ENCODE measurements at regions not wholly inside any gene's neighbourhood (a gene's known extent, or its start where the extent isn't known, plus 50 kb on each side); places are given as distances from the start of the nearest gene placed in this dataset.
"Not testable (repeated sequence)": the region's sequence is repeated elsewhere in the genome, so short reads cannot be mapped to it uniquely, and the experiment has no call there.

DNA sequence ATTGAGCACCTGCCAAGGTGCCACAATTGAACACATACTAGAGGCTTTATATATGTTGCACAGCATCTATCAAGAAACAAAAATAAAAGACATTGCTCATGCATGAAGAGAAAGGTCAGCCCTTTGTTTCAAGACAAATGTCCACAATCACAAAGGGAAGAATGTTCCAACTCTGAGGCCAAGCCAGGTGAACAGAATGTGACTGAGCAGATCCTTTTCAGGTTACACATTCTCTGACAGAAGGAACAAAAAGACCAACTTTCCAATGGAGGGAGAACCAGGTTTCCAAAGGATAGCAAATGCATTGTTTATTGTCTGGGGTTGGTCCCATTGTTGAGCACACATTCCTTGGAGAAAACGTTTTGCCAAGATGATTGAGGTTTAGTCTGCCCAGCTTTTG lies 50.2 kb upstream of the FAM174B start:
- DNase-seq = no peak

DNA sequence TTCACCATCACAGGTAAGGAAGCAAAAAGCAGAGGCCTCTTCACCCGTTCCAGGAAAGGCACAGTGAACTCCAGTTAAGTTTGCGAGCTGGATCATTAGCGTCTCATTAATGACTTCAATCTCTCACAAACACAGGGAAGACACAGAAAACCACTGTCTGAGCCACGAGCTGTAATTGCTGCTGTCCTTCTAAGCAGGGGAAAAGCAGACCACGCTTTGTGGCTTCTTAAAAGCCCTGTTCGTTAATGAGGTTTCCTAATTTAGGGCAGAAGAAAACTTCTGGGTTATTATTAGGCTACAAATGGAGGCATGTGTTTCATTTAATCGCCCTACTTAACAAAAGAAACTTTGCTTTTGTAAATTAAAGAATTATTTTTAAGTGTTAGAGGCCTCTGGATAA lies 50.6 kb upstream of the FAM174B start:
- no peak for DNase-seq

DNA sequence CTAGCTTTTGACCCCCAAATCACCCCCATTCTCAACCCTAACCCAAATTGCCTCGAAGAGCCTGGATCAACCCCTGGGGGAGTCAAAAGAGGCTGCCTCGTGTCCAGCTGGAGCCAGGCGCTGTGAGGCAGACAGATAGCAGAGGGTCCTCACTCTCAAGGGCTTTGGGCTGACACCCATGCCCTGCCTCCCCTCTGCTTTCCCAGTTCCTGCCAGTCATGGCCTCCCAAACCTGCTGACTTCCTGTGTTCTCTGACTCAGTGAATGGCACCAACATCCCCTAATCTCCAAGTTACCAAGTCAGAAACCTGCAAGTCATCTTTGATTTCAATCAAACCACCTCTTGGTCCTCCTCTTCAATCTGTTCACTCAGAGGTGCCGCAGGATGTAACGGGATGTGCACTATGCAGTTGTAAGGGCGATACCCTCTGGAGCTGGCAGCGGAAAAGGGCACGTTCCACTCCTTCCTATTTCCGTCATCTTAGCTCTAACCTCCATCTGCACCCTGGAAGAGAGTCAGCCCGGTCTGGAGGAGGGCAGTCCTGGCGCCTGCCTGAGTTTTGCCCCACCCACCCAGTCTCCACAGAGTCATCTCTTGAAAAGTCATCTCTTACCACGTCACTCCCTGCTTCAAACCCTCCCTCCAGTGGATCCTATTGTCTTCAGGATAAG lies 52.4 kb upstream of the FAM174B start:
- DNase-seq = no peak

DNA sequence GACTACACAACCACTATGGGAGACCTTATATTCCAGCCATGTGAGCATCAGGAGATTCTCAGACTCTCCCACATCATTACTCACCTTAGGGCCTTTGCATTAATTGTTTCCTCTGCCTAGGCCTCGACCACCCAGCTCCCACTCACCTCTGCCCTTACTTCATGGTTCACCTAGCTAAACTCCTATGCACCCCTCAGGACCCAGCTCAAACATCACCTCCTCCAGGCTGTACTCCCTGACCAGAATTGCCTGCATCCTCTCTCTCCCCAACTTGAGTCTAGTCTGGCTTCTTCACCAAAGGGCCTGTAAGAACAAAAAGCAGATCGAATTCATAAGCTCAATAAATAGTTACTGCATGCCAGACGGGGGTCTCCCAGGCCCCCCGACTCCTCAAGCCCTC lies 53.1 kb upstream of the FAM174B start:
- DNase-seq = no peak

DNA sequence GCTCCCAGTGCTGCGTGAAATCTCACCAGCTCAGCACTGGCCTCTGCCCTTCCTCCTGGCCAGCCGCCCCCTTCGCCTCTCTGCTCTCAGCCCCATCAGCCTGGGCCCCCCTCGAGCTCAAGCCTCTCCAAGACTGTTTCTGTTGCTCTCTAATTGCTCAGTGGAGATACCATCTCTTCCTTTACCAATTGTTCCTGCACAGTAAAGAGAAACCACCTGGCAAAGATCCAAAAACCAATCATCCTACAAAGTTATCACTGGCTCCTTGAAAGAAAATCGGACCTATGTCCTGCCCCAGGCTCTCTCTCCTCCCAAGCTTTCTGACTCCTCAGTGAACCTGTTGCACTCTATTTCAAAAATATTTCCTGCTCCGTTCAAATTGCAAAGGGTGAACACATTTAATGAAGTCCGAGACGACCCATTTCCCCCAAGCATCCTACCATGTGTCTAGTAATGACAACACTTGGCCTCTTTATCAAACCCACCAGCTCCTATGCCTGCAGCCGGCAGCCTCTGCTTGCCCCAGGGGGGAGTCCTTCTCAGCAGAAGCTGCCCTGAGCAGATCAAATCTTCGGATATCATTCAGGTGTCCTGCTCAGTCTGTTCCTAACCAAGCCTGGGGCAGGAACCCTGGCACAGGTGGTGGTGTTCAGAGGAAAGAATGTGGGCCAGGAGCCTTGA lies 53.7 kb upstream of the FAM174B start:
- DNase-seq = no peak

DNA sequence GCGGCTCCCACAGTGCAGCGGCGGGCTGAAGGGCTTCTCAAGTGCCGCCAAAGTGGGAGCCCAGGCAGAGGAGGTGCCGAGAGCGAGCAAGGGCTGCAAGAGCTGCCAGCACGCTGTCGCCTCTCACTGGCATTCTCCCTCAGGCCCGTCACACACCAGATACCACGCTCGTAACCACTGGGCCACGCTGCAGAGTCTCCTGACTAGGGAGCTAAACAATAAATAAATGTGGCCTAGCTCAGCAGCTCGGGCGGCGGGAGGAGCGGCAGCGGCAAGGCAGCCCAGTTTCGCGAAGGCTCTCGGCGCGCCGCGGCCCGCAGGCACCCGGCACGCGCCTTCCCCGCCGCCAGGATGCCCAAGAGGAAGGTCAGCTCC lies 55.9 kb upstream of the FAM174B start:
- DNase-seq = no peak

DNA sequence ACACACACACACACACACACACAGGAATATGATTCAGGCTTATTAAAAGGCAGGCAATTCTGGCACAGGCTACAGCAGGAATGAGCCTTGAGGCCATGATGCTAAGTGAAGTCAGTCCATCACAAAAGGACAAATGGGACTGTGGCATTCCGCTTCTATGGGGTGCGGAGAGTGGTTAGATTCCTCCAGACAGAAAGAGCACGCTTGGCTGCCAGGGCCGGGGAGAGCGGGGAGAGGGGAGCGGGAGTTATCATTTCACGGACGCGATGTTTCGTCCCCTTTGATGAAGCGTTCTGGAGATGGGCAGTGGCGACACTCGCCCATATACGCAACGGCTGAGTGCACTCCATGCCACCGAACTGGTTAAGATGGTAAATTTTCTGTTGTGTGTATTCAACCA lies 58.5 kb upstream of the FAM174B start:
- DNase-seq = no peak

DNA sequence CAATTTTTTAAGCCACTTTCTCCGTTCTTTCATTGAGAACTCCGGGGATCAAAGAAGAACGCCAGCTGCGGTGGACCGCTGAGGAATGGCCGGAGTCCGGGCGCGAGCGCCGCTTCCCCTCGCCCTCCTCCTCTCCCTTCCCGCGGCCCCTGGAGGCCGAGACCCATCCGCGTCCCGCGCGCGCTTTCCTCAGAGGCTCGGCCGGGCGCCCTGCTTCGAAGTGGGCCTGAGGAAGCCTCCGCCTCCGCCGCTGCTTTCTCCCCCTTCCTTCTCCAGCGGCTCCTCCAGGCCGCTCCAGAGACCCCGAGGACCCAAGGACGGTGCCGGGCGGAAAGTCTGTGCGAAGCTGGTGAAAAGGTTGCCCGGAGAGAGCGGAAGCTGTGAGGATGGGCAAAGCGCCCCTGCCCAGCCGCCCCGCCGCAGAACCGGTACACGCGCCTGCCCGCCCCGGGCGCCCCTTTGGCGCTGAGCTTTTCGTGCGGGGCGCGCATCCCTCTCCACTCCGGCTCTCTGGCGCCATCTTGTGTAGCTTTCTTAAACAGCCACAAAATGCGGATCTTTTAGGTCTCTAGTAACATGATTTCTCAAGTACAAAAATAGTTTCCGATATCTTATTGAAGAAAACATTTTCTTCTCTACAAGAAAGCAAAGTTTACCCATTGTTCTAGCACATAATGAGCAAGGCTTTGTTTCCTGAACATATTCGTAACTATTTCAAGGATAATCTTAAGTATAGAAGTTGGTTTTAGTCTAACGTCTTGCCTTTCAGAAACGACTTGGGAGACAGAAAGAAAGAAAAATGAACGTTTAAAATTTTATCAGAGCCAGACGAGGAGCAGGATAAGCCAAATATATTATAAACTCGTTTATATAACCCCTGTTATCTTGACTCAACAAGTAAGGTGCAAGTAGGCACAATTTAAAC lies 59.2 kb upstream of the FAM174B start:
- DNase-seq = peak; percentile 77

DNA sequence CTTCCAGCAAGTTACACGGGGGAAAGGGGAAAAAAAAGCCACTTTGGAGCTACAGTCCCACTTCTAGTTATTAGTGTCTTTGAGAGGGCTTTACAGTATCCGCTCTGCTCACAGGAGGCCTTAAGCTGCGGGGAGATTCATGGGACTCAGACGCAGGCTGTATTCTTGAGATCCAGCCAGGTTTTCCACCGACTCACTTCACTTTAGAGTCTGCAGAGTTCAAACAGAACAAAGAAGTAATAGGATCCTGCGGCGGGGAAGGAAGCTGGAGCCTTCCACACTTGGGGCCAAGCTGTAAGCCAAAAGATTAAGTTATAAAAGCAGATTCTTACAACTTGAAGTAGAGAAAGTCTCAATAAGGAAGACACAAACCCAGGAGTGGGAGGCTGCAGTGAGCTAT lies 60.2 kb upstream of the FAM174B start:
- no peak for DNase-seq

DNA sequence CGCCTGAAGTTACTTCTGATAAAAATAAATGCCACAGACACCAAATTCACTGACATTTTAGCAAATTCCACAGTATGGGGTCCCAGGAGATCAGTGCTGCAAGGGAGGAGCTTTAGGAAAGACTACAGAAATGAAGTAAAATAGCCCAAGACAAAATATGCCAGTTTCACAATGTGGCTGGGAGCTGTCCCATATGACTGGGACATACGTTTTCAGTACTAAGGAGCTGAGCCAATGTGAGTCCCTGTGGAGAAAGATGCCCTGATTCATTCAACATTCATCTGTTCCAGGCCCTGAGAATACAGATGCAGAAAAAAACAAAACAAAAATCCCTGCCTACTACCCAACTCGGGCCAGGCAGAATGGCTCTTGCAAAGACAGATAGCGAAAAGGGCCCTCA lies 63.4 kb upstream of the FAM174B start:
- no peak for DNase-seq

DNA sequence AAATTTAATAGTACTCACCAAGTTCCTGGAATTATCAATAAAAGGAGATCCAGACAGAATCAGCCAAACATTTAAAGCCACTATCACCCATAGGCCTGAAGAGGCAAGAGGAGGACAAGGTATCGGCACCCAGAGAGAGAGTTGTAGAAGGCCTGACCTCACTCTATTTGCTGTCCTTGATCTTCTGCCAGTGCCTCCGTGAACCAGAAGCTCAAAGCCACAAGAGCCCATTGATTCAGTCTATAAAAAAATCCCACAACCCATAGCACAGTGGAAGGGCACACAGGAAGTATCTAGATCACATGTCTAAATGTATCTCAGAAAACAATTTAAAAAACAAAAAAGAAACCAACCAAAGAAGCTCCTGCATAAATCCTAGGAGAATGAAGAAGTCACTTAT lies 68.6 kb upstream of the FAM174B start:
- no peak for DNase-seq

DNA sequence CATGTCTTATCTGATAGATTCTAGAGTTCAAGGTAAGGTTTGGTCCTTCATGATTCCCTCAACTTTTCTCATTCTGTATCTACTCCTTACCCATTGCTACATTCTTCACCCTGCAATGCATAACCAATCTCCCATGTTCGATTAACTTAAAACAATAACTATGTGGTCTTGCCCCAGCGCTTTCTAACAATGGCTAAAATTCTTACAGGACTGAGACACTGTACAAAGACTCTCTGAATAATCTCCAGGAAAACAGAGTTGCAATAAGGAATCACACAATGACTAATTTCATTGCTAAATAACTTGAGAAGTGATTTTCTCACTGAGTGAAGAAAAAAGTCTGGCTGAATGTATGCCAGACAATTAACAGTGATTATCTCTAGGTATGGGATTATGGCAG lies 69.6 kb upstream of the FAM174B start:
- no peak for DNase-seq

DNA sequence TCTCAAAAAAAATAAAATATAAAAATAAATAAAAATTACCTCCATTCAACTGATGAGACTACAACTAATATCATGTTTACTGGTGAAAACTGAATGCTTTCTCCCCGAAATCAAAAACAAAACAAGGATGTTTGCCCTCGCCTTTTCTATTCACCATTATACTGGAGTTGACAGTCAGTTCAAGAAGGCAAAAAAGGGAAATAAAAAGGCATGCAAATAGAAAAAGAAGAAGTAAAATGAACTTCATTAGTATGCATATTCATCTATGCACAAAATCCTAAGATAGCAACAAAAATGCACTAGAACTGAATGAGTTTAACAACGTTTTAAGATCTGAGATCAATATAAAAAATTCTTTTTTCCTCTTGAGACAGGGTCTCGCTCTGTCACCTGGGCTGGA lies 72.7 kb upstream of the FAM174B start:
- no peak for DNase-seq

DNA sequence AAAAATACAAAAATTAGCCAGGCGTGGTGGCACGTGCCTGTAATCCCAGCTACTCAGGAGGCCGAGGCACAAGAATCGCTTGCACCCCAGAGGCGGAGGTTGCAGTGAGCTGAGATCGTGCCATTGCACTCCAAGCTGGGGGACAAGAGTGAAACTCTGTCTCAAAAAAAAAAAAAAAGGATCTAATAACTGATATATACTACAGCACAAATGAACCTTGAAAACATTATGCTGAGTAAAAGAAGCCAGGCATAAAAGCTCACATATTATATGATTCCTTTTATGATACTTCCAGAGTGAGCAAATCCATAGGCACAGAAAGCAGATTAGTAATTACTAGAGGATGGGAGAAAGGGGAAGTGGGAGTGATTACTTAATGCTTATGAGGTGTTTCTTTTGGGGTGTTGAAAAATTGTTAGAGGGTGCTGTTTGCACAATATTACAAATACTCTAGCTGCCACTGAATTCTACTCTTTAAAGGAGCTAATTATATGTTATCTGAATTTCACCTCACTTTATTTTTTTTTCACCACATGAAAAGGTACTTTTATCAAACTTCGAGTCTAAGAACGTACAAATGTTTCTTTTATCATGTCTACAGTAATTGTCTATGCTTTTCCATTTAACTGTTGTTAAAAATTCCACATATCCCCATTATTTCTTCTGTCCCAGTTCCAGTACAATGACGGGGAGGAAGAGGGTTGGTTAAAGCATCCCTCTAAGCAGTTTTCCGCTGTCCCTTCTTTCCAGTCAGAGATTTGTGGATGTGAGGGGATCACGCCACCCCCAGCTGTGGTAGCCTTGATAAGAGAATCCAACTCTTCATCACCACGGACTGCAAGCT lies 77.7 kb upstream of the FAM174B start:
- DNase-seq = no peak

DNA sequence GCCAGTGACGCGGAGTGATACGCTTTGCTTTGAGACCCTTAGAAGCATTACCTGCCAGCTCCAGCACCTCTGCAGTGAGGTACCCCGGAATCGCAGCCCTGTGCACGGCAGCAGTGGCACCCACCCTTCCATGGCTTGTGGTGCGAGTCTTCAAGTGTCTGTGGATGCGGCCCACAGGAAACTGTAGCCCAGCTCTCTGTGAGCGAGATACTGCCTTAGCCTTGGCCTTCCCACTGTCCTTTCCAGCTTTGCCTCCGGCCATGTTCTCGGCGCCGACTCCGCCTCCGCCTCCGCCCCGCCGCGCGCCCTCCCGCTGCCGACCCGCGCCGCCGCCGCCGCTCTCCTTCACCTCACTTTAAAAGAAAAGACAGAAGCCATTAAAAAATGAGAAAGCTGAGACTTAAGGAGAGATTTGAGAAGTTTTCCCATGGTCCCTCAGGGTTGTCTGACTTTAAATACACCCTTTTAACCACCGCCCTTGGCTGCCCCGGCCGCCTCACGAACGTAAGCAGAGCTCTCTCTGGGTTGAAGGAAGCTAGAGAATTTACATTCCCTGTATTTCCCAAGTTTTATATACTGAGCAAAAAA lies 78.5 kb upstream of the FAM174B start:
- DNase-seq = peak; percentile 7

DNA sequence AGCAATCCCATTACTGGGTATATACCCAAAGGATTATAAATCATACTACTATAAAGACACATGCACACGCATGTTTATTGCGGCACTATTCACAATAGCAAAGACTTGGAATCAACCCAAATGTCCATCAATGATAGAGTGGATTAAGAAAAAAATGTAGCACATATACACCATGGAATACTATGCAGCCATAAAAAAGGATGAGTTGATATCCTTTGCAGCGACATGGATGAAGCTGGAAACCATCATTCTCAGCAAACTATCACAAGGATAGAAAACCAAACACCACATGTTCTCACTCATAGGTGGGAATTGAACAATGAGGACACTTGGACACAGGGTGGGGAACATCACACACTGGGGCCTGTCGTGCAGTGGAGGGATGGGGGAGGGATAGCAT lies 83.7 kb upstream of the FAM174B start:
- not testable (repeated sequence) for DNase-seq

DNA sequence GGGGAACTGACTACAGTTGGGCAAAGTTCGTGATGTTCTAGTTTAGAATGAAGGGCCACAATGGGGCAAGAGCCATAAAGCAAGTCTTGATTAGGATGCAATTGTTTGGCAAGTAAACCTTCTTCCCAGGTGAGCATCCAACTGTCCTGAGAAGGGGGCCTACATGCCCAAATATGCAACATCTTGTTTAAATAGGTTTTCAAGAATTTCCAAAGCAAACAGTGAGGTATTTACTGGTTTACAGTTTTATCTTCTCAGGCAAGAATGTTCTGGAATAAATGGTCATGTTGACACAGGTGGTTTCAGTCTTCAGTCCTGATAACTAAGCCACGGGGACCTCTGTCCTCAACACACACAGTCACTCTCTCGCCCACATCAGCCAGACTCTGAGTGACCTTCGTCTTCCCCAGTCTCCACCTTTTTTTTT lies 90.3 kb upstream of the FAM174B start:
- DNase-seq = no peak

DNA sequence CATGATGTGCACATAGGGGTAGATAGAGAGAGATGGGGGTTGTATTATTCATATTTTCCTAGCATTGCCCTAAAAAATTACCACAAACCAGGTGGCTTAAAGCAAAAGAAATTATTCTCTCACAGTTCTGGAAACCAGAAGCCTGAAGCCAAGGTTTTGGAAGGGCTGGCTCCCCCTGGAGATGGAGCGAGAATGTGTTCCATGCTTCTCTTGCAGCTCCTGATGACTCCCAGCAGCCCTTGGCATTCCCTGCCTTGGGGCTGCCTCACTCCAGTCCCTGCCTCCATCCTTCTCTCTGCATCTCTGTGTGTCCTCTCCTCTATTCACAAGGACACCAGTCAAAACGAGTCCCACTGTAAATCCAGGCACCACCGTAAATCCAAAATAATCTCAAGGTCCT lies 91.5 kb upstream of the FAM174B start:
- DNase-seq = no peak

DNA sequence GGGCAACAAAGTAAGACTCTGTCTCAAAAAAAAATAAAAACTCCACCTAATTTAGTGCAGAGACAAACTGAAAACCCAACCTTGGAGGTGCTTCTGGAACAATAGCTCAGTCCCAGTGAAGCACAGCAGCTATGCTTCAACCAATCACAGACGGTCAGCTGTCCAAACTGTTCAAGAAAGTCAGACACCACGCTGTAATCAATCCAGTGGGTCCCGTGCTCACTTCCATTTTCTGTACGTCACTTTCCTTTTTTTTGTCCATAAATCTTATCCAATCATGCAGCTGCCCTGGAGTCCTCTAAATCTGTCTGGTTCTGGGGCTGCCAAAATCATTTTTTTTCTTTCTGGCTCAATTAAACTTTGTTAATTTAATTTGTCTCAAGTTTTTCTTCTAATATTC lies 93.6 kb upstream of the FAM174B start:
- no peak for DNase-seq

DNA sequence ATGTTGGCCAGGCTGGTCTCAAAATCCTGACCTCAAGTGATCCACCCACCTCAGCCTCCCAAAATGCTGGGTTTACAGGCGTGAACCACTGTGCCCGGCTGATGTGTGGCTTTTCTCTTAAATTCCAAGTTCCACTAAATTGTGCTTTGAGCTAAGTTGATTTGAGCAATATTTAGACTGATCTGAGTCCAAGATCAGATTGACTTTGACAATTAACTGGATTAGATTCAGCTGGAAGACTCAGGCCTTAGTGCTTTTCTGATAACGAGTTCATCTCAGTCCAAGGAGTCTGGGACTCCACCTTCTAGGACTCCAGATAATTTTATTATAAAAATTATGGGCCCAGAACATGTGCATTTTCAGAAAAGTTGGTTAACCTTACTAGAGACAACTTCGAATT lies 94.4 kb upstream of the FAM174B start:
- no peak for DNase-seq

DNA sequence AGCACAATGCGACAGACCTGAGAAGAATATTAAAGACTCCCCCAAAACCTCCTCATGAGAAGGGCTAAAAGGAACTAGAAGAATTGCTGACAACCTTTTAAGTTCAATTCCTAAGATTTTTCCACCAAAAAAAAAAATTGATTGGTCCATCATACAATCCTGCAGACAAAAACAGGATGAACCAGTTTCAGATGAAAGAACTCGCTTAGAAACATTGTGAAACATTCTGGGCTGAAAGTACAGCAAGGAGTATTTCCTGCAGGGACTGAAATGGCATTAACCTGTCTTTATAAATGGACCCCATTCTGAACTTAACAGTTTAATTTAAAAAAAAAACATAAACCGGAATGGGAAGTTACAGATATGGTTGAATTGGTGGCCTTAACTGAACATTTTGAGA lies 96.0 kb upstream of the FAM174B start:
- no peak for DNase-seq

DNA sequence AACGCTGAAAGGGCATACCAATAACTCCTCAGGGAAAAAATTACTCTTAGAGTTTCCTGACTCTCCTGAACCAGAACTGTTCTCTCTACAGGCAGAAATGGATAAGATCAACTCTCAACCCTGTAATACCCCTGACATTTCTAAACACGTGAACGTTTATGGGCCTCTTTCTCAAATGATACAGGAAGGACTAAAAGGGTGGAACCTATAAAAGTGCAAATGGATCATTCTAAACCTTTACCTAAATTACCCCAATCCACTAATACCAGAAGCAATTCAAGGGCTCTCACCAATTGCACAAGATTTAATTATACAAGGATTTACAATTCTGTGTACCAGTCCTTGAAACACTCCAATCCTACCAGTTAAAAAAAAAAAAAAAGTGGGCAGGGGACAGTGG lies 98.0 kb upstream of the FAM174B start:
- DNase-seq = no peak

DNA sequence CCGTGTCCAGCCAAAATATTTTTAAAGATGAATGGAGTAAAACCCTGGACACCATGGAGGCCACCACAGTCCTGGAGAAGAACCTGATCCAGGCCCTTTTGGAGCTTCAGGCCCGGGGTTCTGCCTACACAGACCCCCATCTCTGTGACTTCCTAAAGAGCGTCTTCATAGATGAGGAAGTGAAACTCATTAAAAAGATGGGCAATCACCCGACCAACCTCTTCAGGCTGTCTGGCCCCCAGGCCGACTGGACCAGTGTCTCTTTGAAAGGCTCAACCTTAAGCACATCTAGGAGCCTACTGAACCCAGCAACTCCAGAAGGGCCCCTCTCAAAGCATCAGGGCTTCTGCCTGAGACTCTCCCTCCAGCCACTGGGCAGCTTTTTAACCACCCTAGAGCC lies 107.9 kb upstream of the FAM174B start:
- no peak for DNase-seq

Data from activated CD4-positive, alpha-beta T cell treated with anti-CD3 and anti-CD28 coated beads, Interleukin-10, Interleukin-2, amounts not matched to agents 100 ng/mL and 50 ng/mL, durations not matched to agents 16 hours and 8 hours (primary cell).